CD4-positive, alpha-beta memory T cell (primary cell): ENCODE measurements at regions not wholly inside any gene's neighbourhood (a gene's known extent, or its start where the extent isn't known, plus 50 kb on each side); places are given as distances from the start of the nearest gene placed in this dataset.
"Not testable (repeated sequence)": the region's sequence is repeated elsewhere in the genome, so short reads cannot be mapped to it uniquely, and the experiment has no call there.

Source experiments
- CTCF ChIA-PET: fragments of 350-600 bp; sonication (Branson Sonifier 250); formaldehyde crosslinking; loops from one replicate; lab custom pipeline; 2021; ENCODE audit warnings: inconsistent platforms; ENCODE audit not compliant: partially characterized antibody; lab: Charles Lee
- POLR2A ChIA-PET: fragments of 350-600 bp; sonication (Branson Sonifier 250); formaldehyde crosslinking; loops from one replicate; lab custom pipeline; 2021; ENCODE audit not compliant: partially characterized antibody; lab: Charles Lee
- DNase-seq, 5 donors: peaks; one replicate each; pipeline versions ENCODE4 v3.0.0 to v3.0.0-alpha.2; 2020 to 2022; ENCODE audit warnings: mixed read lengths in 1 of 5
- H3K27ac ChIP-seq: one replicate; pipeline ENCODE4 v1.7.0; 2013; ENCODE audit warnings: low read depth, low read length
- H3K27me3 ChIP-seq: 2 replicates; pipeline ENCODE4 v1.7.0; 2013; ENCODE audit warnings: mild to moderate bottlenecking, low read length, moderate library complexity; ENCODE audit not compliant: insufficient read depth
- H3K36me3 ChIP-seq: 2 replicates; pipeline ENCODE4 v1.7.0; 2013; ENCODE audit warnings: mild to moderate bottlenecking, low read length, moderate library complexity; ENCODE audit not compliant: insufficient read depth
- H3K4me1 ChIP-seq: 2 replicates; pipeline ENCODE4 v1.7.0; 2013; ENCODE audit warnings: mild to moderate bottlenecking, low read length, moderate library complexity; ENCODE audit not compliant: insufficient read depth
- H3K4me3 ChIP-seq, 2 donors: one replicate each; pipeline ENCODE4 v1.7.0; 2013; ENCODE audit warnings: low read length in 2 of 2, mild to moderate bottlenecking in 1 of 2
- H3K9me3 ChIP-seq, 2 donors: one replicate each; pipeline ENCODE4 v1.7.0; 2013; ENCODE audit warnings: low read length in 2 of 2, control low read depth in 1 of 2; ENCODE audit not compliant: control insufficient read depth in 1 of 2
- H3K27ac Mint-ChIP-seq, 7 donors: one replicate each; pipeline ENCODE4 v1.8.0; 2020 to 2021; ENCODE audit warnings: mixed read lengths in 7 of 7, mild to moderate bottlenecking in 6 of 7, inconsistent platforms in 3 of 7, moderate library complexity in 3 of 7
- H3K27me3 Mint-ChIP-seq, 2 donors: one replicate each; pipeline ENCODE4 v1.8.0; 2020 to 2021; ENCODE audit warnings: mixed read lengths in 2 of 2
- H3K36me3 Mint-ChIP-seq, 2 donors: one replicate each; pipeline ENCODE4 v1.8.0; 2020 to 2021; ENCODE audit warnings: mixed read lengths in 2 of 2, inconsistent platforms in 1 of 2, mild to moderate bottlenecking in 1 of 2
- H3K4me1 Mint-ChIP-seq, 4 donors: one replicate each; pipeline ENCODE4 v1.8.0; 2020 to 2021; ENCODE audit warnings: mixed read lengths in 4 of 4, mild to moderate bottlenecking in 1 of 4
- H3K4me3 Mint-ChIP-seq, 8 donors: one replicate each; pipeline ENCODE4 v1.8.0; 2020 to 2021; ENCODE audit warnings: mixed read lengths in 8 of 8, mild to moderate bottlenecking in 7 of 8, moderate library complexity in 6 of 8, inconsistent platforms in 3 of 8
- H3K9me3 Mint-ChIP-seq, 8 donors: one replicate each; pipeline ENCODE4 v1.8.0; 2020 to 2021; ENCODE audit warnings: mixed read lengths in 8 of 8, mild to moderate bottlenecking in 5 of 8, inconsistent platforms in 3 of 8, moderate library complexity in 1 of 8
- intact Hi-C: fragments of 100-400 bp; cut with micrococcal nuclease; formaldehyde crosslinking; loops from one replicate; pipeline ENCODE4 v1.15.1; 2023

GRCh38 chr9:73054091-73054490 lies 97.6 kb upstream of the ANXA1 start:
- Histone ChIP-seq H3K27me3 (no peaks in the 10 kb centered on the region), H3K36me3 (no peaks in the 10 kb centered on the region), H3K4me3 (no peak overlapping the region), H3K4me1 (no peaks in the 10 kb centered on the region), H3K9me3 (no peaks in the 10 kb centered on the region), H3K27ac (no peak overlapping the region)
- DNase-seq = no peak
- no peak overlapping the region for H3K27ac Mint-ChIP-seq
- ChIA-PET CTCF (no interaction called here), POLR2A (no interaction called here)
- no peaks in the 10 kb centered on the region for H3K36me3 Mint-ChIP-seq
- H3K4me1 Mint-ChIP-seq = no peaks in the 10 kb centered on the region
- intact Hi-C loops = no loop called here
- peaks cover 7 to 10% of the 10 kb centered on the region in 2 donors for H3K27me3 Mint-ChIP-seq
- H3K9me3 Mint-ChIP-seq = no peaks in the 10 kb centered on the region
- H3K4me3 Mint-ChIP-seq = no peak overlapping the region

DNA sequence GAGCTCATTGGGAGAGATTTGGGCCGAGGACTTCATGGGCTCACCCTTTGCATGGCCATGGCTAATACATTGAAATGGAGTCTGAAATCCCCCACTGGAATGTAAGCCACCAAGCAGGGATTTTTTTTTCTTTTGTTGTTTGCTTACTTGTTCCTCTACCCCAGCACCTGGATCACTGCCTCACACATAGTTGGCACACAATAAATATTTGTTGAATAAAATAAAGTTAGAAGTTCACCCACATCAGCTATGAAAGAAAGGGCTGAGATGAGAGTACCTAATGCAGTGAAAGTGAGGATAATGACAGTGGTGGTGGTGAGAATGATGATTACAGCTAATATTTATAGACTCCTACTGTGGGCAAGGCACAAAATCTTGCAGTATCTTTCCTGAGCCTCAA lies 98.1 kb upstream of the ANXA1 start:
- intact Hi-C loops = no loop called here
- Mint-ChIP-seq H3K4me3 (no peak overlapping the region), H3K4me1 (no peaks in the 10 kb centered on the region), H3K9me3 (no peaks in the 10 kb centered on the region), H3K36me3 (no peaks in the 10 kb centered on the region), H3K27me3 (peaks cover 7 to 11% of the 10 kb centered on the region in 2 donors), H3K27ac (no peak overlapping the region)
- no peaks in the 10 kb centered on the region for H3K9me3 ChIP-seq
- no peak overlapping the region for H3K4me3 ChIP-seq
- no peaks in the 10 kb centered on the region for H3K27me3 ChIP-seq
- DNase-seq = no peak
- no peak overlapping the region for H3K27ac ChIP-seq
- no peaks in the 10 kb centered on the region for H3K4me1 ChIP-seq
- CTCF ChIA-PET = no interaction called here
- POLR2A ChIA-PET = no interaction called here
- no peaks in the 10 kb centered on the region for H3K36me3 ChIP-seq

DNA sequence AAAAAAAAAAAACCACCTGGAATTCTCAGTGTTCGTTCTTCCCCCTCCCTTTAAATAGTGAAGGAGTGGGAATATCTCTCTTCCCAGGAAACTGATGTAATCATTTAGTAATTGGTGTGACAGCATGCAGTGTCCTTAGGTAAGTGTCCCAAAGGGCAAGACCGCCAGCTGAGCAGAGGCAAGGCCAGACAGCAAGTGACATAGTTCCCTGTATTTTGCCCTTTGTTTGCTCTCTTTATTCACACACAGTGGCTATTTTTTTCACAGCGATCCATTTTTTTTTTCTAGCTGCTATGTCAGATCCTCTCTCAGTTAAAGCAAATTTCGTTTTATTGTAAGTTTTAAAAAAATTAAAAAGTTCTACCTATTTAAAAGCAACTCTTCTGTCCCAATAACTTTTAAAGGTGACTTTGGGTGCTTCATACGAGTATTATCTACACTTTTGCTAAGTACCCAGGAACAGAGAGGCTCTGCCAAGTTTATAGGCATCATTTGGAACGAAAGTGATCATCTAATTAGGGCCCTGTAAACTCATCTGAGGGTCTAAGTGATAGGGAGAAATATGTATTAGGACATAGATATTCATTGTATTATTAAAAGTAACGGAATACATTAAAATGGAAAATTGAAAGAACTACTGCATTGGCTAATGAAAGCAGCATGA lies 98.2 kb upstream of the ALDH1A1 start:
- intact Hi-C loops = no loop called here
- Histone ChIP-seq H3K27me3 (no peaks in the 10 kb centered on the region), H3K9me3 (no peaks in the 10 kb centered on the region), H3K4me1 (no peaks in the 10 kb centered on the region), H3K27ac (no peak overlapping the region), H3K36me3 (no peaks in the 10 kb centered on the region), H3K4me3 (no peak overlapping the region)
- POLR2A ChIA-PET = no interaction called here
- no peak for DNase-seq
- Mint-ChIP-seq H3K27ac (no peak overlapping the region), H3K4me1 (no peaks in the 10 kb centered on the region), H3K4me3 (no peak overlapping the region), H3K36me3 (no peaks in the 10 kb centered on the region), H3K27me3 (peaks cover 6 to 7% of the 10 kb centered on the region in 2 donors), H3K9me3 (no peaks in the 10 kb centered on the region)
- CTCF ChIA-PET = interaction anchor here (0.6 kb wide), 1 partner anchor 10 kb away, joined by 5 read pairs; no protein-coding TSS in a partner anchor

DNA sequence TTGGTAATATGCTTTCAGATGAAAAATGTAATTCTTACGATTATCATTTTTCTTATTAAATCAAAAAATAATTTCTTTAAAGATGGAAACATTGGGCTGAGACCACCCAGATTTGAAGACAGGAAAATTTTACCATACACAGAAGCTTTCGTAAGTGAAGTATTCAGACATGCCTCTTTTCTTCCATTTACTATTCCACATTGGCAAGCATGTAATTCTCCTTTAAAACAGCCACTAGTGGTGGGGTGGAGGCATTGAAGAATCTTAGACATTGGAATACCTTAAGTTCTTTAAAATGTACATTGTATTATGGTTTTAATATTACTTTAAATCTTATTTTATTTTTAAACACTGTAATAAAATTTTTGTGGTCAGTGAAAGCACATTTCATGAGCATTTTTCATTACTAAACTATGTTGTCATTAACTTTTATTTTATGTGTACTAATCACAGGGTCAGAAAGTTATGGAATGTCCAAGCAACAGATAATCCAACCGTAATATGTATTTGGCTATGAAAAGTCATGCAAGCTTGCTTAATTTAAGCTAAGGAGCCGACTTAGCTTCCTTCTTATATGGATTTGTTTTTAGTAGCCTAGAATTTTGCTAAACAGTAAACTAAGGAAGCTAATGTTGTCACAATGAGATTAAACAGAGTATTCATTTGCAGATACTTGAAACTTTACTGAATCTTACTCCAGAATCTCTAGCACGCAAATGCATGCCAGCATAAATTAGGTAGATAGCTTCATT lies 97.4 kb upstream of the ALDH1A1 start:
- Mint-ChIP-seq H3K36me3 (no peaks in the 10 kb centered on the region), H3K4me3 (no peak overlapping the region), H3K27ac (no peak overlapping the region), H3K9me3 (no peaks in the 10 kb centered on the region), H3K4me1 (no peaks in the 10 kb centered on the region), H3K27me3 (peaks cover 6 to 11% of the 10 kb centered on the region in 2 donors)
- Histone ChIP-seq H3K27me3 (no peaks in the 10 kb centered on the region), H3K36me3 (no peaks in the 10 kb centered on the region), H3K4me3 (no peak overlapping the region), H3K27ac (no peak overlapping the region), H3K9me3 (no peaks in the 10 kb centered on the region), H3K4me1 (no peaks in the 10 kb centered on the region)
- DNase-seq = no peak
- POLR2A ChIA-PET = no interaction called here
- CTCF ChIA-PET = no interaction called here
- intact Hi-C loops = no loop called here

- H3K4me3 Mint-ChIP-seq = no peak overlapping the region
- ChIA-PET CTCF (no interaction called here), POLR2A (no interaction called here)
- H3K9me3 ChIP-seq = no peaks in the 10 kb centered on the region
- no peak overlapping the region for H3K27ac ChIP-seq
- no peaks in the 10 kb centered on the region for H3K4me1 Mint-ChIP-seq
- no peak overlapping the region for H3K4me3 ChIP-seq
- no peaks in the 10 kb centered on the region for H3K27me3 ChIP-seq
- H3K36me3 Mint-ChIP-seq = no peaks in the 10 kb centered on the region
- peaks cover 6 to 13% of the 10 kb centered on the region in 2 donors for H3K27me3 Mint-ChIP-seq
- DNase-seq = no peak
- no peak overlapping the region for H3K27ac Mint-ChIP-seq
- no peaks in the 10 kb centered on the region for H3K9me3 Mint-ChIP-seq
- H3K4me1 ChIP-seq = no peaks in the 10 kb centered on the region
- no peaks in the 10 kb centered on the region for H3K36me3 ChIP-seq
- intact Hi-C loops = no loop called here
These were observed 96.4 kb upstream of the ALDH1A1 start for GRCh38 chr9:73049280-73049679.

DNA sequence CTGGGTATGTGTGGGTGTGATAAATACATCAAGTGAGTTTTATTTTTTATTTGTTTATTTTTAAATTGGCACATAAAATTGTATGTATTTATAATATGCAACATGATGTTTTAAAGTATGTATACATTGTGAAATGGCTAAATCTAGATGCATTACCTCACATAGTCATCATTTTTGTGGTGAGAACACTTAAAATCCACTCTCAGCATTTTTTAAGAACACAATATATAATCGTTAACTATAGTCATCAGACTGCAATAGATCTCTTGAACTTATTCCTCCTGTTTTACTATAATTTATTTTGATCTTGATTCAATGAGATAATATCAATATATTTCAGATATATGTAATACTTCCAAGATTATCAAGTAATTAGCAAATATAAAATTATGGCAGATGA lies 93.9 kb upstream of the ALDH1A1 start:
- CTCF ChIA-PET = no interaction called here
- POLR2A ChIA-PET = no interaction called here
- Histone ChIP-seq H3K27ac (no peak overlapping the region), H3K9me3 (no peaks in the 10 kb centered on the region), H3K4me3 (no peak overlapping the region), H3K4me1 (no peaks in the 10 kb centered on the region), H3K27me3 (no peaks in the 10 kb centered on the region), H3K36me3 (no peaks in the 10 kb centered on the region)
- no peaks in the 10 kb centered on the region for H3K36me3 Mint-ChIP-seq
- H3K4me3 Mint-ChIP-seq = no peak overlapping the region
- H3K9me3 Mint-ChIP-seq = no peaks in the 10 kb centered on the region
- H3K27ac Mint-ChIP-seq = no peak overlapping the region
- no peaks in the 10 kb centered on the region for H3K4me1 Mint-ChIP-seq
- peaks cover 7 to 16% of the 10 kb centered on the region in 2 donors for H3K27me3 Mint-ChIP-seq
- intact Hi-C loops = no loop called here
- no peak for DNase-seq

DNA sequence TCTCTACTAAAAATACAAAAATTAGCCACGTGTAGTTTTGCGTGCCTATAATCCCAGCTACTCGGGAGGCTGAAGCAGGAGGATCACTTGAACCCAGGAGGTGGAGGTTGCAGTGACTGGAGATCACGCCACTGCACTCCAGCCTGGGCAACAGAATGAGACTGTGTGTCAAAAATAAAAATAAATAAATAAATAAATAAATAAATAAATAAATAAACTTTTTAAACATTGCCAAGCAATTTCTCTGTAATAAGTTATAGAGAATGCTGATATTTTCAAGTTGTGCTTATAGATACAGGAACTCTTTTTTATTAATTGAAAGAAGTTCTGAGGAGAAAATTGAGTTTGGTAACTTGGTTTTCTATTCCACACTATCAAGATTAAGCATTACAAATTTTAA lies 91.9 kb upstream of the ALDH1A1 start:
- H3K27me3 ChIP-seq, H3K4me3 ChIP-seq, intact Hi-C loops, H3K36me3 ChIP-seq, H3K27ac Mint-ChIP-seq, H3K9me3 ChIP-seq, CTCF ChIA-PET, H3K4me1 Mint-ChIP-seq, POLR2A ChIA-PET, H3K36me3 Mint-ChIP-seq, H3K4me3 Mint-ChIP-seq, H3K27ac ChIP-seq, H3K9me3 Mint-ChIP-seq, H3K4me1 ChIP-seq, DNase-seq: not testable (repeated sequence)
- peaks cover 7 to 16% of the 10 kb centered on the region in 2 donors for H3K27me3 Mint-ChIP-seq
